Breast epithelium (tissue), 3 donors: ENCODE measurements at regions not wholly inside any gene's neighbourhood (a gene's known extent, or its start where the extent isn't known, plus 50 kb on each side); places are given as distances from the start of the nearest gene placed in this dataset.

Source experiments
- CTCF ChIP-seq, 3 donors: fragments of 450-650 bp; IDR thresholded peaks; one replicate each; pipeline ENCODE4 v1.5.1; 2016 to 2017; ENCODE audit warnings: antibody characterized with exemption in 3 of 3, mild to moderate bottlenecking in 3 of 3, moderate library complexity in 3 of 3
- POLR2AphosphoS5 ChIP-seq, 3 donors: sonication (generic); formaldehyde crosslinking; IDR thresholded peaks; one replicate each; pipeline ENCODE4 v1.6.1; 2017; ENCODE audit warnings: antibody characterized with exemption in 3 of 3

- TF ChIP-seq CTCF (IDR thresholded peaks at IDR 0.05) (no peak), POLR2AphosphoS5 (IDR thresholded peaks at IDR 0.05) (no peak)
Measured at GRCh38 chr6:98687752-98688151, 146.6 kb upstream of the POU3F2 start.
